HG03520 (cell line): ENCODE measurements at regions not wholly inside any gene's neighbourhood (a gene's known extent, or its start where the extent isn't known, plus 50 kb on each side); places are given as distances from the start of the nearest gene placed in this dataset.

ENCODE experiments used
- ATAC-seq: cut with Tn5 transposase; IDR thresholded peaks from one replicate; pipeline ENCODE4 v1.9.1; 2021; ENCODE audit warnings: mild to moderate bottlenecking, moderate library complexity; ENCODE audit not compliant: unreplicated experiment

GRCh38 chr4:4808086-4808485 lies 51.4 kb upstream of the MSX1 start:
- no peak for ATAC-seq

GRCh38 chr4:4805887-4806286 lies 53.6 kb upstream of the MSX1 start:
- no peak for ATAC-seq

GRCh38 chr4:4803912-4804296 lies 55.6 kb upstream of the MSX1 start:
- ATAC-seq: no peak

- ATAC-seq: no peak
Observed at GRCh38 chr4:4803216-4803911, 56.1 kb upstream of the MSX1 start.

GRCh38 chr4:4800646-4801408 lies 58.6 kb upstream of the MSX1 start:
- no peak for ATAC-seq

GRCh38 chr4:4794421-4794820 lies 65.0 kb upstream of the MSX1 start:
- no peak for ATAC-seq

- no peak for ATAC-seq
Observed at GRCh38 chr4:4792466-4792865, 67.0 kb upstream of the MSX1 start.

- no peak for ATAC-seq
Observed at GRCh38 chr4:4791299-4792111, 68.0 kb upstream of the MSX1 start.

- ATAC-seq: no peak
Observed at GRCh38 chr4:4789462-4789861, 70.0 kb upstream of the MSX1 start.

GRCh38 chr4:4788573-4788972 lies 70.9 kb upstream of the MSX1 start:
- ATAC-seq: no peak

- ATAC-seq: no peak
Observed at GRCh38 chr4:4787421-4787820, 72.0 kb upstream of the MSX1 start.

GRCh38 chr4:4784379-4784778 lies 75.1 kb upstream of the MSX1 start:
- ATAC-seq: no peak

- ATAC-seq: no peak
Observed at GRCh38 chr4:4783847-4784246, 75.6 kb upstream of the MSX1 start.

GRCh38 chr4:4782969-4783368 lies 76.5 kb upstream of the MSX1 start:
- ATAC-seq: no peak

- ATAC-seq: no peak
Observed at GRCh38 chr4:4781936-4782707, 77.3 kb upstream of the MSX1 start.

GRCh38 chr4:4780729-4781244 lies 78.7 kb upstream of the MSX1 start:
- no peak for ATAC-seq

GRCh38 chr4:4779486-4779885 lies 80.0 kb upstream of the MSX1 start:
- no peak for ATAC-seq

- no peak for ATAC-seq
Observed at GRCh38 chr4:4779054-4779453, 80.4 kb upstream of the MSX1 start.

- ATAC-seq: no peak
Observed at GRCh38 chr4:4778554-4778953, 80.9 kb upstream of the MSX1 start.

- no peak for ATAC-seq
Observed at GRCh38 chr4:4776934-4777333, 82.5 kb upstream of the MSX1 start.

GRCh38 chr4:4776335-4776734 lies 83.1 kb upstream of the MSX1 start:
- ATAC-seq: no peak
